Embryonic facial prominence (tissue), 1 donor: ENCODE measurements at regions not wholly inside any gene's neighbourhood (a gene's known extent, or its start where the extent isn't known, plus 50 kb on each side); places are given as distances from the start of the nearest gene placed in this dataset.

ENCODE experiments used
- DNase-seq: peaks from one replicate; pipeline ENCODE4 v3.0.0-alpha.2; 2016; ENCODE audit errors: extremely low spot score

- no peak for DNase-seq
Measured at GRCh38 chr9:126017758-126018157, 270.6 kb downstream of the PBX3 start.

GRCh38 chr9:126020836-126021235, 273.7 kb downstream of the PBX3 start:
- no peak for DNase-seq

- DNase-seq: no peak
Measured at GRCh38 chr9:126023962-126024361, 276.8 kb downstream of the PBX3 start.

- DNase-seq: no peak
Measured at GRCh38 chr9:126024581-126025230, 277.5 kb downstream of the PBX3 start.

- DNase-seq: no peak
Measured at GRCh38 chr9:126025991-126026390, 278.8 kb downstream of the PBX3 start.

GRCh38 chr9:126027566-126027965, 280.4 kb downstream of the PBX3 start:
- DNase-seq: no peak

- DNase-seq: no peak
Measured at GRCh38 chr9:126028746-126029145, 281.6 kb downstream of the PBX3 start.

- DNase-seq: no peak
Measured at GRCh38 chr9:126030716-126031115, 283.5 kb downstream of the PBX3 start.

GRCh38 chr9:126031116-126031515, 283.9 kb downstream of the PBX3 start:
- DNase-seq: no peak

- DNase-seq: no peak
Measured at GRCh38 chr9:126032135-126032534, 285.0 kb downstream of the PBX3 start.

- DNase-seq: no peak
Measured at GRCh38 chr9:126033318-126033717, 286.1 kb downstream of the PBX3 start.

GRCh38 chr9:126033956-126034355, 286.8 kb downstream of the PBX3 start:
- DNase-seq: no peak

GRCh38 chr9:126036881-126037291, 289.7 kb downstream of the PBX3 start:
- no peak for DNase-seq

- no peak for DNase-seq
Measured at GRCh38 chr9:126038790-126039189, 287.8 kb upstream of the MVB12B start.

GRCh38 chr9:126043681-126044080, 282.9 kb upstream of the MVB12B start:
- no peak for DNase-seq

- no peak for DNase-seq
Measured at GRCh38 chr9:126049088-126049487, 277.5 kb upstream of the MVB12B start.

- no peak for DNase-seq
Measured at GRCh38 chr9:126049896-126050604, 276.6 kb upstream of the MVB12B start.

- DNase-seq: no peak
Measured at GRCh38 chr9:126050605-126050990, 276.0 kb upstream of the MVB12B start.

GRCh38 chr9:126051446-126052130, 275.0 kb upstream of the MVB12B start:
- no peak for DNase-seq

GRCh38 chr9:126052791-126053190, 273.8 kb upstream of the MVB12B start:
- DNase-seq: no peak

- DNase-seq: no peak
Measured at GRCh38 chr9:126053913-126054312, 272.7 kb upstream of the MVB12B start.

GRCh38 chr9:126055381-126055985, 271.1 kb upstream of the MVB12B start:
- DNase-seq: no peak
